ENCODE measurements at regions not wholly inside any gene's neighbourhood (a gene's known extent, or its start where the extent isn't known, plus 50 kb on each side); places are given as distances from the start of the nearest gene placed in this dataset.

DNA sequence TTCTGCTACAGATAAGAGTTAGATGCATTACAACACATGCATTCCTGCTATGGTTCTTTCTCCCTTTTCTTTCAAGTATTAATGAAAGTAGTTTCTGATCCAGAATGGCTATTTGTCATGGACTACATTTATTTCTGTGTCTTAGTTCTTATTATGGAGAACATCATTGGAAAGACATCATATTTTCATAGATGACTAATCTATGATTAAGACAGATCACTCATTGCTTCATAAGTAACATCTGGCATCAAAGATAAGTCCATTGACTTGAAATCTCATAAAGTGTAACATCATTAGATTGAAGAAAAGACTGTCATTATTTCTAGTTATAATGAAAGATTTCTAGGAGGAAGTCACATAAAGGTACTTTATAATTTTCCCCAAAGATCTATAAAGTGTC lies 366.7 kb downstream of the NSUN3 start:
- Histone ChIP-seq H2AFZ (ENCODE audit: low read length) (no peak overlapping the region), H3K4me2 (ENCODE audit: low read length) (no peak overlapping the region), H3K79me2 (ENCODE audit: insufficient read depth, low read length) (no peaks in the 10 kb centered on the region), H3K9ac (ENCODE audit: low read length) (no peak overlapping the region), H3K4me3 (ENCODE audit: low read depth, low read length, poor library complexity, severe bottlenecking) (no peak overlapping the region), H3K36me3 (ENCODE audit: insufficient read depth, low read length) (no peaks in the 10 kb centered on the region), H3K27ac (ENCODE audit: low read depth, low read length, poor library complexity, severe bottlenecking) (no peak overlapping the region), H3K9me2 (ENCODE audit: low read depth, low read length) (no peaks in the 10 kb centered on the region), H3K9me3 (ENCODE audit: low read length) (no peaks in the 10 kb centered on the region), H3K4me1 (ENCODE audit: insufficient read depth, low read length, severe bottlenecking) (no peaks in the 10 kb centered on the region), H3K27me3 (ENCODE audit: insufficient read depth, low read length) (no peaks in the 10 kb centered on the region), H4K20me1 (ENCODE audit: insufficient read depth, low read length) (no peaks in the 10 kb centered on the region), H3F3A (ENCODE audit: insufficient read depth, low read length) (no peaks in the 10 kb centered on the region)
- TF ChIP-seq, protein P1, sequence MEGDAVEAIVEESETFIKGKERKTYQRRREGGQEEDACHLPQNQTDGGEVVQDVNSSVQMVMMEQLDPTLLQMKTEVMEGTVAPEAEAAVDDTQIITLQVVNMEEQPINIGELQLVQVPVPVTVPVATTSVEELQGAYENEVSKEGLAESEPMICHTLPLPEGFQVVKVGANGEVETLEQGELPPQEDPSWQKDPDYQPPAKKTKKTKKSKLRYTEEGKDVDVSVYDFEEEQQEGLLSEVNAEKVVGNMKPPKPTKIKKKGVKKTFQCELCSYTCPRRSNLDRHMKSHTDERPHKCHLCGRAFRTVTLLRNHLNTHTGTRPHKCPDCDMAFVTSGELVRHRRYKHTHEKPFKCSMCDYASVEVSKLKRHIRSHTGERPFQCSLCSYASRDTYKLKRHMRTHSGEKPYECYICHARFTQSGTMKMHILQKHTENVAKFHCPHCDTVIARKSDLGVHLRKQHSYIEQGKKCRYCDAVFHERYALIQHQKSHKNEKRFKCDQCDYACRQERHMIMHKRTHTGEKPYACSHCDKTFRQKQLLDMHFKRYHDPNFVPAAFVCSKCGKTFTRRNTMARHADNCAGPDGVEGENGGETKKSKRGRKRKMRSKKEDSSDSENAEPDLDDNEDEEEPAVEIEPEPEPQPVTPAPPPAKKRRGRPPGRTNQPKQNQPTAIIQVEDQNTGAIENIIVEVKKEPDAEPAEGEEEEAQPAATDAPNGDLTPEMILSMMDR (IDR thresholded peaks at IDR 0.05; ENCODE audit: low read length): no peak
- TF ChIP-seq EZH2 (IDR thresholded peaks at IDR 0.05; ENCODE audit: borderline replicate concordance, low read length): no peak

DNA sequence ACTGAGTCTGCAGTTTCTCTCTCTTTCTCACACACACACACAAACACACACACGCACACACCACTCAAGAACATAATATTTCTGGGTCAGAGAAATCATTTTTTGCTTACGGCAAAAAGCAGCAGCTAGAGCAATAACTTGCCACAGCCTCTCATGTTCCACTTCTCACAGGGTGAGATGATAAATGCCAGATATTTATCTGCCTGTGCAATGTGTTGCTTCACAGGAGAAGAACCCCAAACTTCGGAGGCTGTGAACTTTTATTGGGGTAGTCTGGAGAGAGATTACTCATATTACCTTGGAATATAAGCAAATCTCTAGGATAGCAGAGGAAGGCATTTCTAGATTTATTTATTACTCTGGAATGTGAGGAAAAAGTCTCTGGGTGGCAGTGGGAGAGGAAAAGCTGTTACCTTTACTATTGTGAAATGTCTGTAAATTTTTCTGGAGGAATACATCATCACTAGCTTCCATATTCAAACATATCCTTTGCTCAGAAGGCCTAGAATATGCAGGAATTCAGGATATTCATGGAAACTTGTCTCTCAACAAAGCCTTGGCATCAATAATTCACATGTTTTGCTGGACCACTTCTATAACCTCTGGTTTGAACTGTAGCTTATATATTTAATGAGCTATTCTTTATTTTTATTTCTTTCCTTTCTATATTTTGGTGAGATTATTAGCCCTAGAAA lies 369.2 kb downstream of the NSUN3 start:
- Histone ChIP-seq H3K9me2 (ENCODE audit: low read depth, low read length) (no peaks in the 10 kb centered on the region), H3K9ac (ENCODE audit: low read length) (no peak overlapping the region), H3K4me2 (ENCODE audit: low read length) (no peak overlapping the region), H3K36me3 (ENCODE audit: insufficient read depth, low read length) (no peaks in the 10 kb centered on the region), H4K20me1 (ENCODE audit: insufficient read depth, low read length) (no peaks in the 10 kb centered on the region), H3K4me1 (ENCODE audit: insufficient read depth, low read length, severe bottlenecking) (no peaks in the 10 kb centered on the region), H3K4me3 (ENCODE audit: low read depth, low read length, poor library complexity, severe bottlenecking) (no peak overlapping the region), H3K79me2 (ENCODE audit: insufficient read depth, low read length) (no peaks in the 10 kb centered on the region), H2AFZ (ENCODE audit: low read length) (no peak overlapping the region), H3K27ac (ENCODE audit: low read depth, low read length, poor library complexity, severe bottlenecking) (no peak overlapping the region), H3F3A (ENCODE audit: insufficient read depth, low read length) (no peaks in the 10 kb centered on the region), H3K9me3 (ENCODE audit: low read length) (no peaks in the 10 kb centered on the region), H3K27me3 (ENCODE audit: insufficient read depth, low read length) (no peaks in the 10 kb centered on the region)
- TF ChIP-seq, protein P1 (IDR thresholded peaks at IDR 0.05; ENCODE audit: low read length): no peak
- TF ChIP-seq EZH2 (IDR thresholded peaks at IDR 0.05; ENCODE audit: borderline replicate concordance, low read length): no peak

DNA sequence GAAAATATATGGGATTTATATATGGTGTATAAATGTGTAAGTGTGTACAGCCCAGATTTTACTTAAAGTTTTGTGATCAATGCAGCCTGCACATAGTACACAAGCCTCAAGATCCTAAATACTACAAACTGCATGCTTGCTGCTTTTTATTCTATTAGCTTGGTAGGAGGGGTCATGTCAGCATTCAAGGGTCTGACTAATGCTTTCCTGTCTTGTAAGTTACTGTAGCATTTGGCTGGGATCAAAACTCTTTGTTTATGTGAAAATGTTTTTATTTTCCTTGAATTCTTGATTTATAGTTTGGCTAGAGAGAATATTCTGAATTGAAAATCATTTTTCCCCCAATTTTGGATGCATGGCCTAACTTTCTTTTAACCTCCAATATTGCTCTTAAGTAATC lies 370.9 kb downstream of the NSUN3 start:
- no peaks in the 10 kb centered on the region for H3K36me3 ChIP-seq (ENCODE audit: insufficient read depth, low read length)
- no peak overlapping the region for H3K9ac ChIP-seq (ENCODE audit: low read length)
- H3K27me3 ChIP-seq (ENCODE audit: insufficient read depth, low read length): no peaks in the 10 kb centered on the region
- no peak overlapping the region for H3K4me2 ChIP-seq (ENCODE audit: low read length)
- no peaks in the 10 kb centered on the region for H3K9me3 ChIP-seq (ENCODE audit: low read length)
- H2AFZ ChIP-seq (ENCODE audit: low read length): no peak overlapping the region
- H4K20me1 ChIP-seq (ENCODE audit: insufficient read depth, low read length): no peaks in the 10 kb centered on the region
- H3F3A ChIP-seq (ENCODE audit: insufficient read depth, low read length): no peaks in the 10 kb centered on the region
- no peak overlapping the region for H3K4me3 ChIP-seq (ENCODE audit: low read depth, low read length, poor library complexity, severe bottlenecking)
- H3K27ac ChIP-seq (ENCODE audit: low read depth, low read length, poor library complexity, severe bottlenecking): no peak overlapping the region
- H3K79me2 ChIP-seq (ENCODE audit: insufficient read depth, low read length): no peaks in the 10 kb centered on the region
- H3K4me1 ChIP-seq (ENCODE audit: insufficient read depth, low read length, severe bottlenecking): no peaks in the 10 kb centered on the region
- TF ChIP-seq, protein P1 (IDR thresholded peaks at IDR 0.05; ENCODE audit: low read length): no peak
- TF ChIP-seq EZH2 (IDR thresholded peaks at IDR 0.05; ENCODE audit: borderline replicate concordance, low read length): no peak
- no peaks in the 10 kb centered on the region for H3K9me2 ChIP-seq (ENCODE audit: low read depth, low read length)
